Fibroblast of gingiva (primary cell): ENCODE measurements at regions not wholly inside any gene's neighbourhood (a gene's known extent, or its start where the extent isn't known, plus 50 kb on each side); places are given as distances from the start of the nearest gene placed in this dataset.

Source experiments
- DNase-seq: peaks from one replicate; pipeline ENCODE4 v3.0.0-alpha.2; 2011; ENCODE audit warnings: low read depth

DNA sequence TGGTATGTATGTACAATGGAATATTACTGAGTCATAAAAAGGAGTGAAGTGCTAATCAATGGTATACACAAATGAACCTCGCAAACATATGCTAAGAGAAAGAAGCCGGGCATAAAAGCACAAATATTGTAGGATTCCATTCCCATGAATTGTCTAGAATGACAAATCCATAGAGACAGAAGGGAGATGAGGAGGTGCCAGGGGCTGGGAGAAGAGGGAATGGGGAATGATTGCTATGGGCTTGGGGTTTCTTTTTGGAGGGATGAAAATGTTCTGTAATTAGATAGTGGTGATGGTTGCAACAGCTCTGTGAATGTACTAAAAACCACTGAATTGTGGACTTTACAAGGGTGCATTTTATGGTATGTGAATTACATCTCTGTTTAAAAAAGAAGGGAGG, 73.5 kb downstream of the GLI2 start:
- peak; percentile 37 for DNase-seq

GRCh38 chr2:120809609-120810440, 74.2 kb downstream of the GLI2 start:
- DNase-seq = no peak

DNA sequence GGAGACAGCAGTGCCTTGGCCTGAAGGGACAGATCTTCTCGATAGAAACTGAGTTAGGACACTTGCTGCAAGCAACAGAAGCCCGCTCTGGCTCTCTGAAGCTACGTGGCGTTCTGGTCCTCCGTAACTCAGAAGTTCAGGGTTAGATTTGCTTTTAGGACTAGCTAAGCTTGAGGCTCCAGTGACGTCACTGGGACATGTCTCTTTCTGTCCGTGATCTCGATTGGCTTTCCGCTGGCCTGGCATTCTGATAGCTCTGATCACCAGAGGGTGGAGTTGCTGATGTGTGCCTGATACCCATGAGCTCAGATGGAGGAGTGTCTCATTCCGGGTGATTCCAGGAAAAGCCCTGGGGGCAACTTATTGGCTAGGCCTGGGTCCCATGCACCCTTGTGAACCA, 75.0 kb downstream of the GLI2 start:
- DNase-seq = no peak

- no peak for DNase-seq
Measured at GRCh38 chr2:120812866-120813265, 77.2 kb downstream of the GLI2 start.

GRCh38 chr2:120814352-120814751, 78.7 kb downstream of the GLI2 start:
- DNase-seq = no peak

DNA sequence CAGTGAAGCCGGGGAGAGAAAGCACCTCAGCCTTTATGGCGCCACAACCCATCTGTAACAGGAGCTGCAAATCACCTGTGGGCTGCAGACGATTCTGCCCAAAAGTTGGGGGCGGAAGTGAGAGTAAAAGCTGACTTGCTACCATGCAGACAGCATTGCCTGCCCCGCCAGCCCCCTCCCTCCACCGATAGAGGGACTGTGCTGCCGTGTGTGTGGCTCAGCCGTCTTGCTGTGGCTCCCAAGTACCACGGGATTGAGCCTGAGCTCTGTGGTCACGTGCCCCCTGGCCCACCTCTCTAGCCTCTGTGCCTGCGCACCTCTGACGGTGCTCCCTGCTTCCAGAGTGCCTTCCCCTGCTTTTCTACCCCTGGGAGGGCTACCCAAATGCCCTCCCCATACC, 79.6 kb downstream of the GLI2 start:
- DNase-seq = no peak

GRCh38 chr2:120817136-120817955, 81.7 kb downstream of the GLI2 start:
- DNase-seq = no peak

GRCh38 chr2:120817956-120818325, 82.3 kb downstream of the GLI2 start:
- no peak for DNase-seq

GRCh38 chr2:120818441-120818920, 82.8 kb downstream of the GLI2 start:
- DNase-seq = peak; percentile 86

- DNase-seq = no peak
Measured at GRCh38 chr2:120819720-120820210, 84.1 kb downstream of the GLI2 start.

DNA sequence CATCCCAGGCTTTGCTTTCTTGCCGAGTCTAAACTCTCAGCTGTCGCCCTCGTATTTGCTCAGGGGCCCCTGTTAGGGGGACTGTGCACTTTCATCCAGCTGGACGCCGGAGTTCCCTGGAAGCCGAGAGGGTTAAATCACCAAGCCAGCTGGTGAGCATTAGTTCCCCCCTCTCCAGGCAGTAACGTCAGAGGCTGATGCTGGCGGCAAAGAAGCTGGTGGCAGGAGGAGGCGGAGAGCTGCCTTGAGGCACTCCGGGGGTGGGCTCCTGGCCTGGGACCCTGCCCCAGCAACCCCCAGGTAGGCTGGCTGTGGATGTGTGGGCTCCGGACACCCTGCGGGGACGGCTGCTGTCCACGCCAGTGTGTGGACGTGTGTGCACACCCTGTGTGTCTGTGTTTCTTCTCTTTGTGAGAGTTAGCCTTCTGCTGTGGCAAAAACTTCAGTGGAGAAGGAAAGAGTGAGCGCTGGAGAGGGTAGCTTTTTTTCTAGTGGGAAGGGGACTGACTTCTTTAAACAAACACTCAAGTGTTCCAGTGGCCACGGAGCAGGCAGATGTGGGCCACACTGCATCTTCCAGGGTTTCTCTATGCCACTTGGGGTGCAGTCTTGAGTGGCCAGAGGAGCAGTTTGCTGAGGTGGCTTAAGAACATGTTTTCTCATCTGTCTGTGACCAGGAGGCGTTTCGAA, 84.7 kb downstream of the GLI2 start:
- peak; percentile 42 for DNase-seq

DNA sequence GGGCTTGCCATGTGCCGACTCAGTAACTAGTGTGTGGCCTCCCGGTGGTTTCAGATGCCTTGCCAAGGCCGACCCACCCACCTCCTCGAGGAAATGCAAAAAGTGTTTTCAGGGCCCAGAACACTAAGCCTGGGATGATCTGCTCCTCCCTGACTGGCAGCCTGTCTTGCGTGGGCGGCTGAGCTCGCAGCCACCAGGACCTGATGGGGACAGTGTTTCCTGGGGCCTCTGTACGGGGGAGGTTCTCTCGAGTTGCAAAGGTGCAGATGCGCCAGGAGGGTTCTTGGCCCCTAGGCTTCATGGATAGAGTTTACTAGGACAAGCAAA, 85.2 kb downstream of the GLI2 start:
- peak; percentile 46 for DNase-seq

- DNase-seq = no peak
Measured at GRCh38 chr2:120821446-120822160, 85.9 kb downstream of the GLI2 start.

GRCh38 chr2:120822933-120823332, 87.3 kb downstream of the GLI2 start:
- no peak for DNase-seq

DNA sequence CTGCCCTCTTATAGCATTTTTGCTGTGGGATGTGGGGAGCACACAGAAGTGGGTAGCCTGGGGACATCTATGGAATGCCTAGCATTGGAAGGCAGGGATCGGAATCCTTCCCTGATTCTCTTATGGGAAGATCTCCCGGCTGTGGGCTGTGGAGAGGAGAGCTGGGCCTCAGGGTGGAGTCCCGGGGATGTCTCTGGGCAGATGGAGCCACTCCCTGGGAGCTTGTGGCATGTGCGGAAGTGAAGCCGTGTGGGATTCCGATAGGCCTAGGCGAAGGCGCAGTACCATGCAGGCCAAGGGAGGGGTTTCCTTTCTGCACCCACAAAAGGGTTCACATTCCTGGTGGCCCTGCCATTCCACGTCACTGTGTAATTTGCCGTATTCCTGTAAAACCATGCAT, 87.9 kb downstream of the GLI2 start:
- DNase-seq = no peak

- no peak for DNase-seq
Measured at GRCh38 chr2:120824246-120824645, 88.6 kb downstream of the GLI2 start.

DNA sequence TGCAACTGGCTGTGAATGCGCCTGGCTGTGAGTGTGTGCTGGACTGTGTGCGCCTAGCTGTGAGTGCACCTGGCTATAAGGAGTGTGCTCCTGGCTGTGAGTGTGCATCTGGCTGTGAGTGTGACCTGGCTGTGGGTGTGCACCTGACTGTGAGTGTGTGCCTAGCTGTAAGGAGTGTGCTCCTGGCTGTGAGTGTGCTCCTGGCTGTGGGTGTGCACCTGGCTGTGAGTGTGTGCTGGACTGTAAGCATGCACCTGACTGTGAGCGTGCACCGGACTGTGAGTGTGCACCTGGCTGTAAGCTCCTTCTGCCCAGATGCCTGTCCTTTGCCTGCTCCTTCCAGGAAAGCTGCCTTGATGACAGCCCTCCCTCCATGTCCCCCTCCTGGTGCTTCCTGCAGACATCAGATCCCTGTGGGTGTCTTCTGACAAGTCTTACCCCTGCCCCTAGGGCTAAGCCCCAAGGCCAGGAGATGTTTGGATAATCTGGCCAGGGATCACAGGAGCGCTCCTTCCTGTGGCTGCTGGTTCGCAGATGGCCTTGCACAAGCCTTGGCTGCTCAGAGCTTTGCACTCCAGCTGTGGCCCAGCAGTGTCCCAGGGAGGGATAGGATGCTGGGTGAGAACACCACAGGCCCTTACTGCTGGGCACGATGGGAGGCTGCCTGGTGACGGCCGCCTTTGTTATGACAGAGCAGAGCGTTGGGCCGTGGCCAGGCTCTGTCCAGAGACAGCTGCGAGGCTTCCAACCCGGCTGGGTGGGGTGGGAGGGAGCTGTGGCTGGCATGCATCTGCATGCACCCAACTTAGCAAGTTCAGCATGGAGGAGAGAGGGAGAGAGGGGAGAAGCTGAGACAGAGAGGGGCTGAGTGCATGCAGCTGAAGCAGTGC, 89.9 kb downstream of the GLI2 start:
- DNase-seq = peak; percentile 80

- no peak for DNase-seq
Measured at GRCh38 chr2:120826260-120826648, 90.6 kb downstream of the GLI2 start.

DNA sequence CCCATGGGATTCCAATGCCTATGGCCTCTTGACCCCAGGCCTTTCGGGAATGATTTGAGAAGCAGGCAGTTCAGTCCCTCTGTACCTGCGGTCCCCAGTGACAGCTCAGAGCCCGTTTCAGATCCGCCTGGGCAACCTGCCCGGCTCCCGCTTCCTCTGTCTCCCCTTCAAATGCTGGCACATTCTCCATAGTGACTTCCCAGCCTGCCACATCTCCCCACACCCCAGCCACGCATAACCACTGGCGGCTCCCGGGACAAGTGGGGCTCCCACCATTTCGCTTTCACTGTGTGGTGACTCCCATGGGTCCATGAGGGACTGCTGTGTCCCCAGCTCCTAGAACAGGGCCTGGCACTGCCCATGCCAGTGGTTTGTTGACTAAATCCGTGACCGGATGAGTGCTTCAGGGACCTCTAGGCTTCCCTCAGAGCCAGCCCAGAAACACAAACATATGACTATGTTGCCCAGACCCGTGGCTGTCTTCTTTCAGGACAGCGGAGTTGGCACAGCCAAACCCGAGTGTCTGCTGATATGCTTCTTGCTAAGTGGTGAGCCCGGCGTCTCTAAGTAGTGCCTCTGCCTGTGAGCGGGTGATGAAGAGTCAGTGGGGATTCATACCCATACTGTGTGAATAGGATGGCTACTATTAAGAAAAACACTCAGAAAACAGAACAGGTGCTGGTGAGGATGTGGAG, 91.2 kb downstream of the GLI2 start:
- DNase-seq = no peak

DNA sequence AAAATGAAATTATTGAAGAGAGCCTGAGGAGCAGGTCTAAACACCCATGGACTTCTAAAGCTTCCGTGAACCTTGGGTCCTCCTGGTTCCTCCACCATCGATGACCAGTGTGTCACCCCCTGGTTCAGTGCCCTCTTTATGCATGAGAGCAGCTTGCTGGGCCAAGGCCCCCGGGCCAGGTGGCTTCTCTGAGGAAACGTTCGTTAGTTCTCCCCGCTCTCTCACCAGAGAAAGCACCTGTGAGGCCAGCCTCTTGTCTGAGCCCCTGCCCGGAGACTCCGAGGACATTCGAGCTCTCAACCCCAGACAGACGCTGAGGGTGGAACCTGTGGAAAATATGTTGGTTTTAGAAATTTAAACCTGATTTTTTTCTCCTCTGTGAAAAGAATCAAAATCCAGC, 92.4 kb downstream of the GLI2 start:
- no peak for DNase-seq
